ENCODE measurements at regions not wholly inside any gene's neighbourhood (a gene's known extent, or its start where the extent isn't known, plus 50 kb on each side); places are given as distances from the start of the nearest gene placed in this dataset.

DNA sequence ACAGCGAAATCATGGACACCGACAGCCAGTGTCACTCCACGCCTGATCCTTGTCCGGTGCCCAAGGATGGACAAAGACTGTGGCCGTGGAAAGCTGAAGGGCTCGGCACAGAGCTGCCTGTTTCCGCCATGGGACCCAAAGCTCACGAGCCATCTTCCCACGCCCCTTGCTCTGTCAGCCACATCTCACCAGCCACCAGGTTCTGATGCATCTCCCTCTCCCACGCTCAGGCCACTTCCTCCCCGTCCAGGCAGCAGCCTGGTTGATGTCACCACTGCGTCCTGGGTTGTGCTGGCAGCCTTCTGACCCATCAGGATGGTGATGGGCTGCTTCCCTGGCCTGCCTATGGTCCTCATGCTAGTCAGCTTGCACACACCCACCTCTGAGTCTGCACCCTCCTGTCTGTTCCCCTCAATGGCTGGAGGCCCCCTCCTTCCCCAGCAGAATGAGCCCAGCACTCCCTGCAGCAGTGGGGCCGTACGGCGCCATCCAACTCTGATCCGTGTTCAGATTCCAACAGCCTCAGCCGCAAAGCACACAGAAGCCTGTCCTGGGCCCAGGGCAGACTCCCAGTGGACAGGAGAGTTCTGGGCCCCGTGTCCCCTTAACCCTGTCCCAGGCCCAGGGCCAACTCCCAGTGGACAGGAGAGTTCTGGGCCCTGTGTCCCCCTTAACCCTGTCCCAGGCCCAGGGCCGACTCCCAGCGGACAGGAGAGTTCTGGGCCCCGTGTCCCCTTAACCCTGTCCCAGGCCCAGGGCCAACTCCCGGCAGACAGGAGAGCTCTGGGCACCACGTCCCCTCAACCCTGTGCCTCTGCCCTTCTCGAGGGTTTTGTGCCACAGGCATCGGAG, 259.5 kb downstream of the BRD1 start:
- ATAC-seq (ENCODE audit: low read depth in 2 of 2): no peak
- no peak for DNase-seq
- Histone ChIP-seq H3K36me3 (ENCODE audit: control insufficient read depth, insufficient read depth, low read length) (no peaks in the 10 kb centered on the region), H3K4me1 (ENCODE audit: control insufficient read depth, insufficient read depth, low read length, poor library complexity, severe bottlenecking) (no peaks in the 10 kb centered on the region), H3K9me3 (ENCODE audit: control insufficient read depth in 2 of 2, low read length in 2 of 2) (no peaks in the 10 kb centered on the region), H3K4me3 (ENCODE audit: low read depth, low read length) (no peak overlapping the region), H3K27me3 (ENCODE audit: control insufficient read depth, insufficient read depth, low read length) (no peaks in the 10 kb centered on the region), H3K27ac (ENCODE audit: insufficient read depth, low read length, poor library complexity, severe bottlenecking) (no peak overlapping the region)
- no peaks in the 10 kb centered on the region for H3K4me1 Mint-ChIP-seq
- H3K27me3 Mint-ChIP-seq: no peaks in the 10 kb centered on the region
- H3K4me3 Mint-ChIP-seq: no peak overlapping the region
- H3K27ac Mint-ChIP-seq: no peak overlapping the region
- peaks cover 0 to 2% (median 0%) of the 10 kb centered on the region in 7 donors for H3K9me3 Mint-ChIP-seq
- no peaks in the 10 kb centered on the region for H3K36me3 Mint-ChIP-seq

DNA sequence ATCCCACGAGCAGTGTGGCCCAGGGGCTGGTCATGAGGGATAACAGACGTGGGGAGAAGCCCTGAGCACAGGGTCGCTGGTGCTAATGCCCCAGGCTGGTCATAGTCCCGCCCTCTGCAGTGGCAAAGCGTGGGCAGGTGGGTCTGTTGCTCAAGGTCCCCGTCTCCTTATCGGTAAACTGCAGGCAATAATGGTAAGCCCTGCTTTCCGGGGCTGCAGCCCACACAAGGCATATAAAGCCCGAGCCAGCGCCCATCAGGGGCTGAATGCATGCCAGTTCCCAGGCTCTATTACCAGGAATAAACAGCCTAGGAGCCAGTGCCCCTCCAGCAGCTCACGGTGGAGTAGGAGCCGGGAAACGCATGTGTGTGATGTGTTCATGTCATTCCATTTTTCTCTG, 261.0 kb downstream of the BRD1 start:
- no peak for DNase-seq

DNA sequence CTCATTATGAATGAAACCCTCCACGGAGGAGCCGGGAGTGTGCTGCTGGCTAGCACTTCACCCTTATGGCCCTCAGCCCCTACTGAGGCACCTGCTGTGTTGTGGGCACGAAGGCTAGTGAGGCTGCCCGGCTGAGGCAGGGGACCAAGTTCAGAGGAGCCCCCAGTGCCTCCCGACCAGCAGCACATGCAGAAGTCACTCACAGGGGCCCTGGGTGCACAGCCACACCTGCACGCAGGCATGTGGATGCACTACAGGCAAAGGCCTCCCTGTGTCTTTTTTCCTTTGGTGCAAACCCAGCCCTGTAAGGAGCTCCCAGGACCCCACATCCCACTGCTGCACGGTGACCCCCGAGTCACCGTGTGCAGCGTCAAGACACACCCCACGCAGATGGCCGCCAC, 261.5 kb downstream of the BRD1 start:
- H3K4me1 ChIP-seq (ENCODE audit: control insufficient read depth, insufficient read depth, low read length, poor library complexity, severe bottlenecking): no peaks in the 10 kb centered on the region
- DNase-seq: no peak

More for the DNA sequence above, 261.0 kb downstream of the BRD1 start:
- no peaks in the 10 kb centered on the region for H3K36me3 ChIP-seq (ENCODE audit: control insufficient read depth, insufficient read depth, low read length)
- H3K4me3 Mint-ChIP-seq: no peak overlapping the region
- no peak overlapping the region for H3K27ac ChIP-seq (ENCODE audit: insufficient read depth, low read length, poor library complexity, severe bottlenecking)
- no peaks in the 10 kb centered on the region for H3K36me3 Mint-ChIP-seq
- no peak for ATAC-seq (ENCODE audit: low read depth in 2 of 2)
- no peaks in the 10 kb centered on the region for H3K4me1 ChIP-seq (ENCODE audit: control insufficient read depth, insufficient read depth, low read length, poor library complexity, severe bottlenecking)
- no peaks in the 10 kb centered on the region for H3K27me3 ChIP-seq (ENCODE audit: control insufficient read depth, insufficient read depth, low read length)
- no peak overlapping the region for H3K27ac Mint-ChIP-seq
- H3K9me3 ChIP-seq (ENCODE audit: control insufficient read depth in 2 of 2, low read length in 2 of 2): no peaks in the 10 kb centered on the region
- no peaks in the 10 kb centered on the region for H3K4me1 Mint-ChIP-seq
- H3K4me3 ChIP-seq (ENCODE audit: low read depth, low read length): no peak overlapping the region
- H3K27me3 Mint-ChIP-seq: no peaks in the 10 kb centered on the region
- H3K9me3 Mint-ChIP-seq: no peaks in the 10 kb centered on the region

DNA sequence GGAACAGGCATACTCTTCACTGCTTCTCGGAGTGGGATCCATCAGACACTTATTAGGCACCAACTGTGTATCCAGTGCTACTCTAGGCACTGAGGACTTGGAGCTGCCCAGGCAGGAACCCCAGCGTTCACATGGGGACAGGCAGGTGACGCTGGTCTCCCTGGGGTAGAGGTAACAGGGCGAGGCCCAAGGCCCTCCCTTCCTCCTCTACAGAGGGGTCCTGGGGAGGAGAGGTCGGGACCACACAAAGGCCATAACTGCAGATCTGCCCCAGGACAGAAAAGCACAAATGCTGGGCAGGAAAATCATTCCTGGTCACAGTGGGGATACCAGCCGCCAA, 262.2 kb downstream of the BRD1 start:
- no peaks in the 10 kb centered on the region for H3K27me3 ChIP-seq (ENCODE audit: control insufficient read depth, insufficient read depth, low read length)
- H3K36me3 ChIP-seq (ENCODE audit: control insufficient read depth, insufficient read depth, low read length): no peaks in the 10 kb centered on the region
- DNase-seq (no peak), ATAC-seq (ENCODE audit: low read depth in 2 of 2) (no peak)
- Mint-ChIP-seq H3K27ac (no peak overlapping the region), H3K4me1 (peaks cover 0 to 4% (median 0%) of the 10 kb centered on the region in 4 donors), H3K36me3 (no peaks in the 10 kb centered on the region), H3K4me3 (no peak overlapping the region), H3K27me3 (no peaks in the 10 kb centered on the region), H3K9me3 (peaks cover 0 to 5% (median 0%) of the 10 kb centered on the region in 7 donors)
- peaks cover 0 to under 1% of the 10 kb centered on the region in 2 experiments for H3K9me3 ChIP-seq (ENCODE audit: control insufficient read depth in 2 of 2, low read length in 2 of 2)
- H3K4me1 ChIP-seq (ENCODE audit: control insufficient read depth, insufficient read depth, low read length, poor library complexity, severe bottlenecking): no peaks in the 10 kb centered on the region
- H3K4me3 ChIP-seq (ENCODE audit: low read depth, low read length): no peak overlapping the region
- H3K27ac ChIP-seq (ENCODE audit: insufficient read depth, low read length, poor library complexity, severe bottlenecking): no peak overlapping the region

More for the DNA sequence above, 261.5 kb downstream of the BRD1 start:
- Mint-ChIP-seq H3K9me3 (peaks cover 0 to 4% (median 0%) of the 10 kb centered on the region in 7 donors), H3K36me3 (no peaks in the 10 kb centered on the region), H3K27me3 (no peaks in the 10 kb centered on the region), H3K4me3 (no peak overlapping the region), H3K4me1 (peaks cover 0 to 2% (median 0%) of the 10 kb centered on the region in 4 donors), H3K27ac (no peak overlapping the region)
- ATAC-seq (ENCODE audit: low read depth in 2 of 2): no peak
- Histone ChIP-seq H3K27ac (ENCODE audit: insufficient read depth, low read length, poor library complexity, severe bottlenecking) (no peak overlapping the region), H3K4me3 (ENCODE audit: low read depth, low read length) (no peak overlapping the region), H3K36me3 (ENCODE audit: control insufficient read depth, insufficient read depth, low read length) (no peaks in the 10 kb centered on the region), H3K27me3 (ENCODE audit: control insufficient read depth, insufficient read depth, low read length) (no peaks in the 10 kb centered on the region), H3K9me3 (ENCODE audit: control insufficient read depth in 2 of 2, low read length in 2 of 2) (no peaks in the 10 kb centered on the region)

DNA sequence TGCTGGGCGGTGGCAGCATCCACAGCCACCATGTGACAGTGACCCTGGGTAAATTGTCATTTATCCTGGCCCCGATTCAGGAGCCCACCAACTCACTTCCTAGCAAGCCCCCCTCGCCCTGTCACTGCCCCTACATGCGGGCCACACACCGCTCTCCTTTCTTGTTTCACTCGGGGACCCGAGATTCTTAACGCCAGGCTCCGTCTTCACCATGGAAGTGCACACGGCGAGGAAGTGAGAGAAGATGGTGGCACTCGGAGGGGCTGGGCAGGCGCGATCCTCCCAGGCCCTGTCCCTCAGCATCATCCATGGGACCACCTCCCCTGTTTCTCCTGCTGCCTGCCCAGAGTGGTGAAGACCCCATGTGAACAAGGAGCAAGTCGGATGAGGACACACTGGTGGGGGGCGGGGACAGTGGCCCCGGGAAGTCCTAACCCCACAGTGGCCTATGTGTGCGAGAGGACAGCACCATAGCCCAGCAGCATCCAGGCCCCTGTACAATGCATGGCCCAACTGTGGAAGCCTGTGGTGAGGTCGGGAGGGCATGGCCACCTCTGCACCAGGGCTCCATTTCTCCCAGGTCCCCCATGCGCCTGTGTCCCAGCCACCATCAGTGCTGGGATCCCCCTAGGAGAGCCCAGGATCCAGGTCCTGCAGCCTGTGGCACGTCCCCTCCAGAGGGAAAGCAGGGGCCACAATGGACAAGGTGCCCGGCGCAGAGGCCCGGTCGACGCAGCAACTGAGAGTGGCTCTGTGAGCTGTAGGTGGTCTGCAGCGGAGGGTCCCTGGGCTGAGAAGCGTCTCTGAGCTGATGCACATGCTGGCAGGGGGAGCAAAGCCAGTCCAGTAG, 262.8 kb downstream of the BRD1 start:
- H3K4me1 ChIP-seq (ENCODE audit: control insufficient read depth, insufficient read depth, low read length, poor library complexity, severe bottlenecking): no peaks in the 10 kb centered on the region
- H3K9me3 Mint-ChIP-seq: peaks cover 0 to 5% (median 0%) of the 10 kb centered on the region in 7 donors
- no peaks in the 10 kb centered on the region for H3K27me3 Mint-ChIP-seq
- H3K27ac Mint-ChIP-seq: no peak overlapping the region
- H3K4me3 Mint-ChIP-seq: no peak overlapping the region
- H3K4me3 ChIP-seq (ENCODE audit: low read depth, low read length): no peak overlapping the region
- ATAC-seq (ENCODE audit: low read depth in 2 of 2) (no peak), DNase-seq (no peak)
- no peaks in the 10 kb centered on the region for H3K36me3 Mint-ChIP-seq
- H3K36me3 ChIP-seq (ENCODE audit: control insufficient read depth, insufficient read depth, low read length): no peaks in the 10 kb centered on the region
- H3K4me1 Mint-ChIP-seq: peaks cover 0 to 4% (median 0%) of the 10 kb centered on the region in 4 donors
- peaks cover 0 to 1% of the 10 kb centered on the region in 2 experiments for H3K9me3 ChIP-seq (ENCODE audit: control insufficient read depth in 2 of 2, low read length in 2 of 2)
- H3K27ac ChIP-seq (ENCODE audit: insufficient read depth, low read length, poor library complexity, severe bottlenecking): no peak overlapping the region
- no peaks in the 10 kb centered on the region for H3K27me3 ChIP-seq (ENCODE audit: control insufficient read depth, insufficient read depth, low read length)

DNA sequence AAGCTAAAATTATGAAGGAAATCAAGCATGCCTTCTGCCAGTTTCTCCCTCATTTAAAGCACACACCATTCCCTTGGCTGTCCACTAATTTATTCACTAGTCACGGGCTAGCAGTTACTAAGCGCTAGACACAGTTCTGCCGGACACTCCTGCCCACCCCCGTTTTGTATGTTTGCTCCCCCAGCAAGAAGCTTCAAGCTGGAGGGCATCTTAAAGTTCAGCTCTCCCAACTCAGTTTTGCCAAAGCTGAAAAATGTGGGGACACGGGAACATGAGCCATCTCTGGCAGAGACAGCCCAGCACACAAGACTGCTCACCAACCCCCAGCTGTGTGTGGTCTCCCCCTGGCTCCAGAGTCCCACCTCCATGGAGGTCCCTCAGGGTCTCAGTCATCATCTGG, 263.6 kb downstream of the BRD1 start:
- Mint-ChIP-seq H3K36me3 (no peaks in the 10 kb centered on the region), H3K27me3 (no peaks in the 10 kb centered on the region), H3K4me3 (no peak overlapping the region), H3K4me1 (peaks cover 0 to 4% (median 0%) of the 10 kb centered on the region in 4 donors), H3K27ac (no peak overlapping the region), H3K9me3 (peaks cover 0 to 5% (median 0%) of the 10 kb centered on the region in 7 donors)
- H3K36me3 ChIP-seq (ENCODE audit: control insufficient read depth, insufficient read depth, low read length): no peaks in the 10 kb centered on the region
- DNase-seq (no peak), ATAC-seq (ENCODE audit: low read depth in 2 of 2) (no peak)
- no peak overlapping the region for H3K4me3 ChIP-seq (ENCODE audit: low read depth, low read length)
- H3K27me3 ChIP-seq (ENCODE audit: control insufficient read depth, insufficient read depth, low read length): no peaks in the 10 kb centered on the region
- peaks cover 0 to 1% of the 10 kb centered on the region in 2 experiments for H3K9me3 ChIP-seq (ENCODE audit: control insufficient read depth in 2 of 2, low read length in 2 of 2)
- H3K4me1 ChIP-seq (ENCODE audit: control insufficient read depth, insufficient read depth, low read length, poor library complexity, severe bottlenecking): no peaks in the 10 kb centered on the region
- no peak overlapping the region for H3K27ac ChIP-seq (ENCODE audit: insufficient read depth, low read length, poor library complexity, severe bottlenecking)

DNA sequence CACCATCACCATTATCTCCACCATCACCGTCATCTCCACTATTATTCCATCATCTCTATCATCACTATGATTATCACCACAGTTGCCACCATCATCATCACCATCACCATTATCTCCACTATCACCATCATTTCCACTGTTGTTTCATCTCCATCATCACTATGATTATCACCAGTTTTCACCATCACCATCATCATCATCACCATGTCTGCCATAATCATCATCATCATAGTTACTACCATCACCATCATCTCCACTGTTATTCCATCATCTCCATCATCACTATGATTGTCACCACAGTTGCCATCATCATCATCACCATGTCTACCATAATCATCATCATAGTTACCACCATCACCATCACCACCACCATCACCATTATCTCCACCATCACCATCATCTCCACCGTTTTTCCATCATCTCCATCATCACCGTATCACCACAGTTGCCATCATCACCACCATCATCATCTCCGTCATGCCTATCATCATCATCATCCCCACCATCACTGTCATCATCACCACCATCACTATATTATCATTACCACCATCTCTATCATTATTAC, 264.9 kb downstream of the BRD1 start:
- peaks cover 0 to 1% of the 10 kb centered on the region in 2 experiments for H3K9me3 ChIP-seq (ENCODE audit: control insufficient read depth in 2 of 2, low read length in 2 of 2)
- Mint-ChIP-seq H3K4me3 (no peak overlapping the region), H3K9me3 (peaks cover 0 to 7% (median 1%) of the 10 kb centered on the region in 7 donors), H3K4me1 (peaks cover 0 to 4% (median 0%) of the 10 kb centered on the region in 4 donors), H3K27me3 (no peaks in the 10 kb centered on the region), H3K27ac (no peak overlapping the region), H3K36me3 (no peaks in the 10 kb centered on the region)
- no peaks in the 10 kb centered on the region for H3K4me1 ChIP-seq (ENCODE audit: control insufficient read depth, insufficient read depth, low read length, poor library complexity, severe bottlenecking)
- H3K4me3 ChIP-seq (ENCODE audit: low read depth, low read length): no peak overlapping the region
- H3K27ac ChIP-seq (ENCODE audit: insufficient read depth, low read length, poor library complexity, severe bottlenecking): no peak overlapping the region
- no peaks in the 10 kb centered on the region for H3K27me3 ChIP-seq (ENCODE audit: control insufficient read depth, insufficient read depth, low read length)
- ATAC-seq (ENCODE audit: low read depth in 2 of 2) (no peak), DNase-seq (no peak)
- no peaks in the 10 kb centered on the region for H3K36me3 ChIP-seq (ENCODE audit: control insufficient read depth, insufficient read depth, low read length)
